Tibial nerve (tissue), 4 donors: ENCODE measurements at regions not wholly inside any gene's neighbourhood (a gene's known extent, or its start where the extent isn't known, plus 50 kb on each side); places are given as distances from the start of the nearest gene placed in this dataset.

Experiments
- CTCF ChIP-seq, 5 experiments: fragments of 200-600 bp in 3 of 5; fragments of 450-650 bp in 2 of 5; sonication (generic) in 3 of 5; IDR thresholded peaks; one replicate each; pipeline ENCODE4 v1.5.1; 2016 to 2019; ENCODE audit warnings: antibody characterized with exemption in 5 of 5, mild to moderate bottlenecking in 3 of 5, moderate library complexity in 2 of 5
- EP300 ChIP-seq, 2 donors: sonication (generic); formaldehyde crosslinking; IDR thresholded peaks; one replicate each; pipeline ENCODE4 v1.6.1; 2017; ENCODE audit warnings: antibody characterized with exemption in 2 of 2, mild to moderate bottlenecking in 1 of 2
- POLR2A ChIP-seq, 2 donors: fragments of 450-650 bp; IDR thresholded peaks; one replicate each; pipeline ENCODE4 v1.6.1; 2017; ENCODE audit warnings: antibody characterized with exemption in 2 of 2, mild to moderate bottlenecking in 2 of 2, moderate library complexity in 2 of 2

- no peak for TF ChIP-seq CTCF (IDR thresholded peaks at IDR 0.05)
- no peak for TF ChIP-seq EP300 (IDR thresholded peaks at IDR 0.05)
- TF ChIP-seq POLR2A (IDR thresholded peaks at IDR 0.05), result no peak
Measured at GRCh38 chr11:15418921-15419320, 304.2 kb downstream of the INSC start.
